DND-41 (cell line): ENCODE measurements at regions not wholly inside any gene's neighbourhood (a gene's known extent, or its start where the extent isn't known, plus 50 kb on each side); places are given as distances from the start of the nearest gene placed in this dataset.

Source experiments
- ATAC-seq: fragments of 200-7000 bp; cut with Tn5 transposase; 3 replicates; pipeline ENCODE4 v1.9.1; 2021; ENCODE audit warnings: low read depth; ENCODE audit not compliant: insufficient read depth
- DNase-seq: peaks from one replicate; pipeline ENCODE4 v3.0.0-alpha.2; 2020
- H2AFZ ChIP-seq: 2 replicates; pipeline ENCODE4 v1.6.0; 2012; ENCODE audit warnings: low read depth, low read length
- H3K27ac ChIP-seq: 2 replicates; pipeline ENCODE4 v1.5.1; 2012; ENCODE audit warnings: low read length, inconsistent platforms
- H3K27me3 ChIP-seq: fragments of 200-600 bp; sonication (generic); 2 replicates; pipeline ENCODE4 v1.6.0; 2012; ENCODE audit warnings: low read length, mild to moderate bottlenecking, inconsistent platforms; ENCODE audit not compliant: insufficient read depth, poor library complexity
- H3K36me3 ChIP-seq: 2 replicates; pipeline ENCODE4 v1.5.1; 2012; ENCODE audit warnings: low read length, inconsistent platforms; ENCODE audit not compliant: insufficient read depth
- H3K4me1 ChIP-seq: 2 replicates; pipeline ENCODE4 v1.5.1; 2012; ENCODE audit warnings: mild to moderate bottlenecking, low read length; ENCODE audit not compliant: insufficient read depth
- H3K4me2 ChIP-seq: 2 replicates; pipeline ENCODE4 v1.6.0; 2012; ENCODE audit warnings: mild to moderate bottlenecking, moderate library complexity, low read length, inconsistent platforms; ENCODE audit not compliant: insufficient read depth
- H3K4me3 ChIP-seq, 2 experiments: fragments of 200-600 bp in 1 of 2; shearing (Covaris generic) in 1 of 2; 2 replicates each; pipeline ENCODE4 v1.5.1; 2012 to 2016; ENCODE audit warnings: inconsistent platforms in 2 of 2, low read length in 2 of 2, mild to moderate bottlenecking in 2 of 2, low read depth in 1 of 2, moderate library complexity in 1 of 2
- H3K79me2 ChIP-seq: 2 replicates; pipeline ENCODE4 v1.6.0; 2012; ENCODE audit warnings: low read length, inconsistent platforms; ENCODE audit not compliant: insufficient read depth
- H3K9ac ChIP-seq: 2 replicates; pipeline ENCODE4 v1.6.0; 2012; ENCODE audit warnings: low read depth, mild to moderate bottlenecking, inconsistent platforms, low read length, moderate library complexity
- H3K9me3 ChIP-seq: 2 replicates; pipeline ENCODE4 v1.5.1; 2012; ENCODE audit warnings: low read length, moderate library complexity, mild to moderate bottlenecking, inconsistent platforms; ENCODE audit not compliant: insufficient read depth, severe bottlenecking
- H4K20me1 ChIP-seq: 2 replicates; pipeline ENCODE4 v1.6.0; 2012; ENCODE audit warnings: low read length; ENCODE audit not compliant: insufficient read depth
- EZH2 ChIP-seq: IDR thresholded peaks from 3 replicates; pipeline ENCODE4 v1.6.1; 2012; ENCODE audit warnings: borderline replicate concordance, low read depth, mild to moderate bottlenecking, moderate library complexity, low read length, inconsistent platforms; ENCODE audit not compliant: severe bottlenecking
- TF ChIP-seq, protein P1 (sequence below): IDR thresholded peaks from 2 replicates; pipeline ENCODE4 v1.5.1; 2012; ENCODE audit warnings: borderline replicate concordance, low read length, moderate library complexity, mild to moderate bottlenecking; ENCODE audit not compliant: poor library complexity, severe bottlenecking; ENCODE audit errors: extremely low read depth

DNA sequence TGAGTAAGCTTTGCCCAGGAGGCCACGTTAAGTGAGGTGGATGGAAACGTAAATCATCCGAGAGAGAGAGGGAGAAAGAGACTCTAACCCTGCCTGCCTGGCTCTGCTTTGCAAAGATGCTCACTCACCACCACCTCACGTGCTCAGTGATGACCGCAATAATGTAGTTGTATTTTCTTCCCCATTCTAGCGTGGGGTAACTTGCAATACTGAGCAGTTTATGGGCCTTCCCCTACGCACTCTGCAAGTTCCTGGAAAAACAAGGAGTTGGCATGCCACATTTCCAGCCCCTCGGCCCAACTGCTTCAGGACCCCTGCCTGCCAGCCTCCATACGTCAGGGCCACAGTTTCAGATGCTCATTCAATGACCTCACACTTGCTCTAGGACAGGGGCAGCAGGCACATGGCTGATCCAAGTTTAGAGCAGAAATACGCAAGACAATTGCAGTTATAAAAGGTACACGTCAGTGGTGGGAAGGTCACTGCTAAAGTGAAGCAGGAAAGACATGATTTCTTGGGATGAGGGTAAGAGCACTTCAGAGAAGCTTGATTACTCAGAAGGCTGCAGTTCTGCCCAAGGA, 112.5 kb upstream of the RAB4A start:
- Histone ChIP-seq H3K27me3 (peaks cover 8% of the 10 kb centered on the region), H3K27ac (no peak overlapping the region), H4K20me1 (no peaks in the 10 kb centered on the region), H3K36me3 (no peaks in the 10 kb centered on the region), H3K4me1 (no peaks in the 10 kb centered on the region), H3K9me3 (no peaks in the 10 kb centered on the region), H3K4me3 (no peak overlapping the region), H3K4me2 (no peak overlapping the region), H2AFZ (no peak overlapping the region), H3K79me2 (no peaks in the 10 kb centered on the region), H3K9ac (no peak overlapping the region)
- DNase-seq = no peak
- TF ChIP-seq, protein P1, sequence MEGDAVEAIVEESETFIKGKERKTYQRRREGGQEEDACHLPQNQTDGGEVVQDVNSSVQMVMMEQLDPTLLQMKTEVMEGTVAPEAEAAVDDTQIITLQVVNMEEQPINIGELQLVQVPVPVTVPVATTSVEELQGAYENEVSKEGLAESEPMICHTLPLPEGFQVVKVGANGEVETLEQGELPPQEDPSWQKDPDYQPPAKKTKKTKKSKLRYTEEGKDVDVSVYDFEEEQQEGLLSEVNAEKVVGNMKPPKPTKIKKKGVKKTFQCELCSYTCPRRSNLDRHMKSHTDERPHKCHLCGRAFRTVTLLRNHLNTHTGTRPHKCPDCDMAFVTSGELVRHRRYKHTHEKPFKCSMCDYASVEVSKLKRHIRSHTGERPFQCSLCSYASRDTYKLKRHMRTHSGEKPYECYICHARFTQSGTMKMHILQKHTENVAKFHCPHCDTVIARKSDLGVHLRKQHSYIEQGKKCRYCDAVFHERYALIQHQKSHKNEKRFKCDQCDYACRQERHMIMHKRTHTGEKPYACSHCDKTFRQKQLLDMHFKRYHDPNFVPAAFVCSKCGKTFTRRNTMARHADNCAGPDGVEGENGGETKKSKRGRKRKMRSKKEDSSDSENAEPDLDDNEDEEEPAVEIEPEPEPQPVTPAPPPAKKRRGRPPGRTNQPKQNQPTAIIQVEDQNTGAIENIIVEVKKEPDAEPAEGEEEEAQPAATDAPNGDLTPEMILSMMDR = no peak
- no peak for TF ChIP-seq EZH2
- ATAC-seq = no peak

DNA sequence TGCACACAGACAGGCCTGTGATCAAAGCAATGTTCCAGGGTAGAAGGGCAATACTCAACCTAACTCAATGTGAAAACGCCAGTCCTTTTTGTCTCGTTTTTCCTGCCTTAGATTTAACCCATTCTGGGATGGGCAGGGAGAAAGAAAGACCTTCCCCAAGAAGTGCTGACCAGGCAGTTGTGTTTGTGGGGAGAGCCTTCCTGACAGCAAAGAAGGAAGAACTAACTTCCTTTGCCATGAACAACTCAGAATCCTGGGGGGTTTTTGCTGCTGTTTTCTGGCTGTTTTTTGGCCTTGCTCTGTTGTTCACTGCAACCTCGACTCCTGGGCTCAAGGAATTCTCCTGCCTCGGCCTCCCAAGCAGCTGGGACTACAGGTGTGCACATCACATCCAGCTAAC, 112.0 kb upstream of the RAB4A start:
- no peak for DNase-seq
- Histone ChIP-seq H3K27ac (no peak overlapping the region), H2AFZ (no peak overlapping the region), H3K27me3 (peaks cover 8% of the 10 kb centered on the region), H3K9ac (no peak overlapping the region), H4K20me1 (no peaks in the 10 kb centered on the region), H3K4me1 (no peaks in the 10 kb centered on the region), H3K4me3 (no peak overlapping the region), H3K79me2 (no peaks in the 10 kb centered on the region), H3K36me3 (no peaks in the 10 kb centered on the region), H3K9me3 (no peaks in the 10 kb centered on the region), H3K4me2 (no peak overlapping the region)
- TF ChIP-seq, protein P1 = no peak
- no peak for TF ChIP-seq EZH2
- ATAC-seq = no peak

DNA sequence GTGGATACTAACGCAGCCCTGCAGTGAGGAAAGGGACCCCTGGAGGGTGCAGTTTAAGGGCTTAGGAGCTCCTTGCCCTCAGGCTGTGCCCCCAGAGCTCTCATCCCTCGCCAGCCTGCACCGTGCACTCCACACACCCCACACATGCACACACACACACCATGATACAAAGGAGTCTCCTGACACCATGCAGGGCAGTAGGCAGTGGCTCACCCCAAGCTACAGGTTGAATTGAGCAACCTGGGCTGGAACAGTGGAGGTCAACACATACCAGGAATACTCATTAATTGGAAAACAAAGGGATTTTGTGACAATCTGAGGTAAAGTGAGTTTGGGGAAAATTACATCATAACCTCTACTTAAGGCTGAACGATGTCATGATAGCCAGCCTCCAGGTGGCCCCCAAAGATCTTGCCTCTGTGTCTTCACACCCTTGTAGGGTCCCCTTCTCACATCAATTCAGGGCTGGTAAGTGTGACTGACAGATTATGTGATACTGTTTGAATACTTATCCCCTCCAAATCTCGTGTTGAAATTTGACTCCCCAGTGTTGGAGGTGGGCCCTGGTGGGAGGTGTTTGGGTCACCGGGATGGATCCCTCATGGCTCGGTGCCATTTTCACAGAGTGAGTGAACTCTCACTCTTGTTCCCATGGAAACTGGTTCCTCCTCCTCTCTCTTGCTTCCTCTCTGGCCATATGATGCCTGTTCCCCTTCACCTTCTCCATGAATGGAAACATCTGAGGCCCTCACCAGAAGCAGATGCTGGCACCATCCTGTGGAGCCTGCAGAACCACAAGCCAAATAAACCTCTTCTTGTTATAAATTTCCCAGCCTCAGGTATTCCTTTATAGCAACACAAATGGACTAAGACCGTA, 111.0 kb upstream of the RAB4A start:
- Histone ChIP-seq H3K9me3 (no peaks in the 10 kb centered on the region), H3K9ac (no peak overlapping the region)

More for the DNA sequence above, 111.0 kb upstream of the RAB4A start:
- Histone ChIP-seq H3K79me2 (no peaks in the 10 kb centered on the region), H3K27me3 (peaks cover 8% of the 10 kb centered on the region), H3K4me3 (no peak overlapping the region), H3K4me1 (no peaks in the 10 kb centered on the region), H3K4me2 (no peak overlapping the region), H3K36me3 (no peaks in the 10 kb centered on the region), H4K20me1 (no peaks in the 10 kb centered on the region), H3K27ac (no peak overlapping the region), H2AFZ (no peak overlapping the region)
- TF ChIP-seq, protein P1 = no peak
- no peak for TF ChIP-seq EZH2
- DNase-seq = no peak
- ATAC-seq = no peak
